ENCODE measurements at regions not wholly inside any gene's neighbourhood (a gene's known extent, or its start where the extent isn't known, plus 50 kb on each side); places are given as distances from the start of the nearest gene placed in this dataset.

DNA sequence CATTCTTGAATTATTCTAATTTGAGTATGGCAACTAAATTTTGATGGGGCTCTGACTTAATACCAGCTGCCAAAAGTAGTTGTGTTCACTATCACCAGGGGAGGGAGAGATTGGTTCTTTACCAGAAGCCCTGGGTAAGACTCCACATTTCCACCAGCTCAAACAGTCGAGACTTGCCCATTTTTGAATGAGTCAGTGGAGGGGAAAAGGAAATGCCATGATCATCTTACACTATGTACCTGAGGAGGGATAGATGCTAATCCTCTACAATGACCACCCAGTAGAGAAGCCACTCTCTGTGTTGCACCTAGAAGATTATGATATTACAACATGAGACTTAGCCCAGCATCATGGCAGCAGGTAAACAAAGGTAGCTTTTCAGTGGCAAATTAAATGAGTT lies 77.0 kb upstream of the SGK1 start:
- TF ChIP-seq, protein P1, sequence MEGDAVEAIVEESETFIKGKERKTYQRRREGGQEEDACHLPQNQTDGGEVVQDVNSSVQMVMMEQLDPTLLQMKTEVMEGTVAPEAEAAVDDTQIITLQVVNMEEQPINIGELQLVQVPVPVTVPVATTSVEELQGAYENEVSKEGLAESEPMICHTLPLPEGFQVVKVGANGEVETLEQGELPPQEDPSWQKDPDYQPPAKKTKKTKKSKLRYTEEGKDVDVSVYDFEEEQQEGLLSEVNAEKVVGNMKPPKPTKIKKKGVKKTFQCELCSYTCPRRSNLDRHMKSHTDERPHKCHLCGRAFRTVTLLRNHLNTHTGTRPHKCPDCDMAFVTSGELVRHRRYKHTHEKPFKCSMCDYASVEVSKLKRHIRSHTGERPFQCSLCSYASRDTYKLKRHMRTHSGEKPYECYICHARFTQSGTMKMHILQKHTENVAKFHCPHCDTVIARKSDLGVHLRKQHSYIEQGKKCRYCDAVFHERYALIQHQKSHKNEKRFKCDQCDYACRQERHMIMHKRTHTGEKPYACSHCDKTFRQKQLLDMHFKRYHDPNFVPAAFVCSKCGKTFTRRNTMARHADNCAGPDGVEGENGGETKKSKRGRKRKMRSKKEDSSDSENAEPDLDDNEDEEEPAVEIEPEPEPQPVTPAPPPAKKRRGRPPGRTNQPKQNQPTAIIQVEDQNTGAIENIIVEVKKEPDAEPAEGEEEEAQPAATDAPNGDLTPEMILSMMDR (IDR thresholded peaks at IDR 0.05), result no peak
- no peak for TF ChIP-seq POLR2A (IDR thresholded peaks at IDR 0.05)
